ENCODE measurements at regions not wholly inside any gene's neighbourhood (a gene's known extent, or its start where the extent isn't known, plus 50 kb on each side); places are given as distances from the start of the nearest gene placed in this dataset.

DNA sequence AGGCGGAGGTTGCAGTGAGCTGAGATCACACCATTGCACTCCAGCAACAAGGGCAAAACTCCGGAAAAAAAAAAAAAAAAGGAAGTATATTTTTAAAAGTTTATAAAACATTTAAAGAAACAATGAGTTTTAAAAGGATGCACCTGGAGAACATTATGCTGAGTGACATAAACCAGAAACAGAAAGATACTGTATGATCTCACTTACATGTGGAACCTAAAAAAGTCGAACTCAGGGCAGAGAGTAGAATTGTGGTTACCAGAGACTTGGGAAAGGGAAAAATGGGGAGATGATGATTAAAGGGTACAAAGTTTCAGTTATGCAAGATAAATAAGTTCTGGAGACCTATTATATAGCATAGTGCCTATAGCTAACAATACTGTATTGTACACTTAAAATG is 52.8 kb upstream of the RTN4 start:
- no peak for DNase-seq
- intact Hi-C loops (cut with DNase I) = no loop called here

DNA sequence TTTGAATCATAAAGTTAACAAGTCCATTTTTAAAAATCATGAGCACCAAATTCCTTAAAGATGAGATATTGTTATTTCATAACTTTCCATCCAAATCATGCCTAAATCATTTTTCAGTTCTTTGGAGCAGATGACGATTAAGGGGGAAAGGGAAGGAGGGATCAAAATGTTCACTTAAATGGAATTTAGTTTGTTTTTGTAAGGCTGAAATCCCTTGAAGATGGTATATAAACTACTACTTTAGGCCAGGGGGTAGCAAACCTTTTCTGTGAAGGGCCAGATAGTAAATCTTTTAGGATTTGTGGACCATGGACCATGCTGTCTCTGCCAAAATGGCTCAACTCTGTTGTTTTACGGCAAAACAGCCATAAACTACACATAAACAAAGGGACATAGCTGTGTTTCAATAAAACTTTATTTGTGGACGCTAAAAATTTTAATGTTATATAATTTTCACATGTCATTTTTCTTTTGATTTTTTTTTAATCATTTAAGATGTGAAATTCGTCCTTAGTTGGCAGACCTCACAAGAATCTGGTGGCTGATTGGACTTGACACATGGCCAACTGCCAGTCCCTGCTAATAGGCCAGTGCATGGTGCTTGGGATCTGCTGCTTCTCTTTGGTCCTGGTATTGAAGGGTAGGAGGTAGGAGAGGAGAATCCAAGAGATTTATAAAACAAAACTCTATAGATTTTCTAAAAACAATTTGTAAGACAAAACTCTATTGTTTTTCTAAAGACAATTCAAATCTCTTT is 52.0 kb upstream of the RTN4 start:
- intact Hi-C loops (cut with DNase I) = no loop called here

DNA sequence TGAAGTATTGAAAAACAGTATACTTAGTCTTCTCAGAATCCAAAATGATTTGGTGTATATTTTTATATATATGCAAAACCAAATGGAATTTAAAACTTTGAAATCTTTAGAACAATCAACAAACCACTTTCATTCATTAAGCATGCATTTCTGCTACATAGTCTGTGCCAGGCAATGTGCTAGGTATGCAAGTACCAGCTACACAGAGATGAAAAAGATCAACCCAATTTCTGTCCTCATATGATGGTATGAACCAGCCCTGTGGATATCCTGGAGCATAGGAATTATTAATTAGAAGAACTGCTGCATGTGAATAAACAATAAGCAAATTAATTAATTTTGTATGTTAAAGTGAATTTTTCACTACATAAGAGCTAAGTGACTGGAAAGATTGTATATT is 51.2 kb upstream of the RTN4 start:
- intact Hi-C loops (cut with DNase I) = no loop called here
- no peak for DNase-seq

More for the DNA sequence above, 52.0 kb upstream of the RTN4 start:
- DNase-seq = no peak

DNA sequence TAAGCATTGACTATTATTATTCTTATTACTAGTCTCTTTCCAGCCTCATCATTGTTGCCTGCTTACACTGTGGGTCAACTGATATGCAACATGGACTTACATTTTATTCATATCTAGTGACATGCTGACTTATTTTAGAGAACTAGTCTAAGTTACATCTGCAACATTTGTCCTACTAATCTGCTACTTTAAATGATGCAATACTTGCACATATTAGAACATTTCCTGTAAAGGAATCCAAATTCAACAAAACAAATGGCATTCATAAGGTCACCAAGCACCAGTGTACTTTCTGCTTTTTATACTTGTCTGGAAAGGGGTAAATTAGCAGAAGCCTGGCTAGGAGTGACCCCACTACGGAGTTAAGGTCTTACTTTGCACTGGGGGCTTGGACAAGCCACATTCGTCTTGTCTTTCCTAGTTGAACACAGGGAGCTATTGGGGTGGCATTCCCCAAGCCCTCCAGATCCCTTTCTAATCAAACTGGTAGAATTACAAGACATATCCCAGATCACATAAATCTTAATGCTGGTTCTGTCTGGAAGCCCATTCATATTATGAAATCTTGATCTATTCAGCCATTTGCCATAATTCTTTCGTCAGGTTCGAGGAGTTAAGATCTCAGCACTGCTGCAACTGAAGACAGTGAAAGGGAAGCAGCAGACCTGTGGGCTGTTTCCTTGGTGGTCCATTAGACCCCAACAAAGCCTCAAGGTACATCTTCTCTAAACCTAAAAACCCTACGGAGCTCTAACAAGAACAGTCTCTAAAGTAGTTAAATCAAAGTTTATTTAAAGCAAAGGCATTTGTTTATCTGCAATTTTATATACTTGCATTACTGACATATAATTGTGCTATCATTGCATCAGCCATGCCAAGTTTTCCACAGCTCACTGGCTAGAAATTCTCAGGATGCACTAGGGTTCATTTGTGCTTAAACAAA is 49.9 kb upstream of the RTN4 start:
- DNase-seq = no peak
- intact Hi-C loops (cut with DNase I) = no loop called here
